ENCODE measurements at regions not wholly inside any gene's neighbourhood (a gene's known extent, or its start where the extent isn't known, plus 50 kb on each side); places are given as distances from the start of the nearest gene placed in this dataset.

- TF ChIP-seq CTCF (IDR thresholded peaks at IDR 0.05): no peak
- TF ChIP-seq TCF7L2 (IDR thresholded peaks at IDR 0.05; ENCODE audit: low read depth, low read length): no peak
These were observed 185.4 kb upstream of the OSR1 start for GRCh38 chr2:19543663-19544383.
